ENCODE measurements at regions not wholly inside any gene's neighbourhood (a gene's known extent, or its start where the extent isn't known, plus 50 kb on each side); places are given as distances from the start of the nearest gene placed in this dataset.

DNA sequence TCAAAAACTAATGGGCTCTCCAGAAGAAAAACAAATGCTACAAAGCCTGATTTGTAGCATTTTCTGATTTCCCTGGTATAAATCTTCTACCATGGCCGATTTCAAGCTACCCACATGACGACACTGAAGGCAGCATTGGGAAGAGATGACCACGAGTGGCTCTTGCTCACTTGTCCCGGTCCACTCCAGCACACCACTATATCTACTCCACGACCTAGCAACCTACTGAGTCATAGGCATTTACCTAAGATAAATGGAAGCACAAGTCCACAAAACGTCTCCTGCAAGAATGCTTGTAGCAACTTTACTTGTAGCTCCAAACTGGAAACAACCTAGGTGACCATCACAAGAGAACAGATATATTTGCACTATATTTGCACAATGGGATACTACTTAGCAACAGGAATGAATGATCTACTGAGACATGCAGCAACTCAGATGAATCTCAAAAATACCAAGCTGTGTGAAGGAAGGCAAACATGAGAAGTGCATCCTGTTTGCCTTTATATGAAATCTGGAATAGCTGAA is 60.8 kb upstream of the HES1 start:
- TF ChIP-seq TAF1 (IDR thresholded peaks at IDR 0.05; ENCODE audit: low read depth, low read length) = no peak
- TF ChIP-seq POLR2AphosphoS5 (IDR thresholded peaks at IDR 0.05; ENCODE audit: low read depth, low read length) = no peak
